ENCODE measurements at regions not wholly inside any gene's neighbourhood (a gene's known extent, or its start where the extent isn't known, plus 50 kb on each side); places are given as distances from the start of the nearest gene placed in this dataset.
A peak's percentile ranks its signal among the peaks of the same experiment; 100 is the strongest.

GRCh38 chr2:94939349-94939748 is 68.1 kb downstream of the TEKT4 start:
- no peak for DNase-seq (ENCODE audit: low read depth)
- no peak for TF ChIP-seq CTCF (IDR thresholded peaks at IDR 0.05; ENCODE audit: insufficient read depth, low read depth, low read length, missing control alignments)
- no peak overlapping the region for H3K4me3 ChIP-seq (ENCODE audit: low read length)

- no peak for TF ChIP-seq CTCF (IDR thresholded peaks at IDR 0.05; ENCODE audit: insufficient read depth, low read depth, low read length, missing control alignments)
- no peak for DNase-seq (ENCODE audit: low read depth)
These were observed 76.1 kb downstream of the TEKT4 start for GRCh38 chr2:94947097-94948016.

GRCh38 chr2:94955702-94956101 is 69.8 kb upstream of the MAL start:
- TF ChIP-seq CTCF (IDR thresholded peaks at IDR 0.05; ENCODE audit: insufficient read depth, low read depth, low read length, missing control alignments): no peak
- no peak for DNase-seq (ENCODE audit: low read depth)
- H3K4me3 ChIP-seq (ENCODE audit: low read length): no peak overlapping the region

More at GRCh38 chr2:94947097-94948016, 76.1 kb downstream of the TEKT4 start:
- H3K4me3 ChIP-seq (ENCODE audit: low read length): no peak overlapping the region

GRCh38 chr2:94956797-94957391 is 68.6 kb upstream of the MAL start:
- TF ChIP-seq CTCF (IDR thresholded peaks at IDR 0.05; ENCODE audit: insufficient read depth, low read depth, low read length, missing control alignments): peak; percentile 88
- DNase-seq (ENCODE audit: low read depth): peak; percentile 43
- H3K4me3 ChIP-seq (ENCODE audit: low read length): no peak overlapping the region

- DNase-seq (ENCODE audit: low read depth): no peak
- H3K4me3 ChIP-seq (ENCODE audit: low read length): no peak overlapping the region
- TF ChIP-seq CTCF (IDR thresholded peaks at IDR 0.05; ENCODE audit: insufficient read depth, low read depth, low read length, missing control alignments): no peak
These were observed 67.3 kb upstream of the MAL start for GRCh38 chr2:94958245-94958644.

GRCh38 chr2:94960266-94960665 is 65.2 kb upstream of the MAL start:
- no peak for TF ChIP-seq CTCF (IDR thresholded peaks at IDR 0.05; ENCODE audit: insufficient read depth, low read depth, low read length, missing control alignments)
- no peak for DNase-seq (ENCODE audit: low read depth)
- no peak overlapping the region for H3K4me3 ChIP-seq (ENCODE audit: low read length)
